OCI-LY1 (cell line): ENCODE measurements at regions not wholly inside any gene's neighbourhood (a gene's known extent, or its start where the extent isn't known, plus 50 kb on each side); places are given as distances from the start of the nearest gene placed in this dataset.

Experiments used
- H2AFZ ChIP-seq: fragments of 200-600 bp; sonication (generic), shearing (Covaris generic); 2 replicates; pipeline ENCODE4 v1.6.0; 2014; ENCODE audit warnings: antibody characterized with exemption, mild to moderate bottlenecking, low read length
- H3F3A ChIP-seq: fragments of 200-600 bp; sonication (generic), shearing (Covaris generic); 2 replicates; pipeline ENCODE4 v1.6.0; 2014; ENCODE audit warnings: mild to moderate bottlenecking, antibody characterized with exemption, low read length, moderate library complexity; ENCODE audit not compliant: insufficient read depth
- H3K27ac ChIP-seq: fragments of 200-600 bp; sonication (generic); 2 replicates; pipeline ENCODE4 v1.5.1; 2014; ENCODE audit warnings: low read length, mixed run types, mild to moderate bottlenecking, low read depth; ENCODE audit not compliant: poor library complexity, severe bottlenecking
- H3K27me3 ChIP-seq: fragments of 200-600 bp; sonication (generic); 2 replicates; pipeline ENCODE4 v1.6.0; 2014; ENCODE audit warnings: antibody characterized with exemption, mild to moderate bottlenecking, low read length, moderate library complexity; ENCODE audit not compliant: insufficient read depth
- H3K36me3 ChIP-seq: fragments of 200-600 bp; sonication (generic); 2 replicates; pipeline ENCODE4 v1.6.1; 2014; ENCODE audit warnings: mild to moderate bottlenecking, antibody characterized with exemption, low read length, moderate library complexity, mixed read lengths; ENCODE audit not compliant: insufficient read depth
- H3K4me1 ChIP-seq: fragments of 200-600 bp; sonication (generic); 2 replicates; pipeline ENCODE4 v1.5.1; 2014; ENCODE audit warnings: mild to moderate bottlenecking, low read length, moderate library complexity; ENCODE audit not compliant: insufficient read depth, severe bottlenecking
- H3K4me2 ChIP-seq: fragments of 200-600 bp; sonication (generic), shearing (Covaris generic); 2 replicates; pipeline ENCODE4 v1.6.1; 2014; ENCODE audit warnings: low read length
- H3K4me3 ChIP-seq: fragments of 200-600 bp; sonication (generic); 2 replicates; pipeline ENCODE4 v1.5.1; 2014; ENCODE audit warnings: low read length, low read depth, mild to moderate bottlenecking, mixed read lengths; ENCODE audit not compliant: poor library complexity, severe bottlenecking
- H3K79me2 ChIP-seq: fragments of 200-600 bp; shearing (Covaris generic); 2 replicates; pipeline ENCODE4 v1.6.1; 2016; ENCODE audit warnings: mixed run types, low read length, mixed read lengths; ENCODE audit not compliant: insufficient read depth
- H3K9ac ChIP-seq: fragments of 200-600 bp; sonication (generic), shearing (Covaris generic); 2 replicates; pipeline ENCODE4 v1.6.1; 2014; ENCODE audit warnings: mild to moderate bottlenecking, low read length, mixed read lengths
- H3K9me2 ChIP-seq: fragments of 200-600 bp; sonication (generic), shearing (Covaris generic); 2 replicates; pipeline ENCODE4 v1.6.1; 2014; ENCODE audit warnings: low read depth, mild to moderate bottlenecking, low read length, mixed read lengths
- H3K9me3 ChIP-seq: fragments of 200-600 bp; shearing (Covaris generic); 2 replicates; pipeline ENCODE4 v1.6.1; 2014; ENCODE audit warnings: low read length, mixed read lengths
- H4K20me1 ChIP-seq: fragments of 200-600 bp; sonication (generic), shearing (Covaris generic); 2 replicates; pipeline ENCODE4 v1.6.0; 2016; ENCODE audit warnings: mild to moderate bottlenecking, low read length; ENCODE audit not compliant: insufficient read depth
- EZH2 ChIP-seq: fragments of 200-600 bp; sonication (generic), shearing (Covaris generic); IDR thresholded peaks from 2 replicates; pipeline ENCODE4 v1.8.0; 2017; ENCODE audit warnings: borderline replicate concordance, mixed run types, mild to moderate bottlenecking, antibody characterized with exemption, low read length, moderate library complexity, mixed read lengths
- TF ChIP-seq, protein P1 (sequence below): fragments of 200-600 bp; sonication (generic), shearing (Covaris generic); IDR thresholded peaks from 2 replicates; pipeline ENCODE4 v1.5.1; 2017; ENCODE audit warnings: mild to moderate bottlenecking, antibody characterized with exemption, low read length, moderate library complexity, mixed read lengths

DNA sequence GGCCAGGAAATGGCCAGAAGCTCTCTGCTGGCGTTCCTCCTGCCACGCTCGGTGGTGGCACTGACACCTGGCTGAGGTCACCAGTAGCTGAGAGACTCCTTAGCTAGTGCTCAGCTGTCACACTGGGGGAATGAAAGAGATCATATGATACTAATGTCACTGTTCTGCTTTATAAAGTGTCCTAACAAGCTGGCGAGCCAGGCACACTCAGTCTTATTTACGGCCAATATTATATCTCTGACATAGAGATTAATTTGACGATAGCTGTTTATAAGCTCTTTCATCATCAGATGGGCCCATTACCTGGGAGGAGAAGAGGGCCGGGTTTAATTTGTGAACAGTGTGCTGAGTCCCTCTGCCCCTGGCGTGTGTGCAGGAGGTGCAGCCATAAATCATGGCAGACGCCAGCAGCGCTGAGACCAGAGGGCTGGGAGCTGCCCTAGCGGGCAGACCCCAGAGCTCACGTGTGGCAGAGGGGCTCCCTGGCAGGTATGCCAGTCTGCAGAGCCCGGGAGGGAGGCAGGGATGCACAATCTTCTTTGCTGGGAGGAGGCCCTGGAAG is 246.5 kb downstream of the HAUS1 start:
- Histone ChIP-seq H3K9me3 (no peaks in the 10 kb centered on the region), H3K9ac (no peak overlapping the region), H3K36me3 (no peaks in the 10 kb centered on the region), H3K4me3 (no peak overlapping the region), H3K79me2 (no peaks in the 10 kb centered on the region), H3K4me2 (no peak overlapping the region), H3K9me2 (no peaks in the 10 kb centered on the region), H3K4me1 (no peaks in the 10 kb centered on the region), H3K27ac (no peak overlapping the region), H3F3A (no peaks in the 10 kb centered on the region), H3K27me3 (no peaks in the 10 kb centered on the region), H2AFZ (no peak overlapping the region), H4K20me1 (no peaks in the 10 kb centered on the region)
- TF ChIP-seq EZH2: no peak
- TF ChIP-seq, protein P1, sequence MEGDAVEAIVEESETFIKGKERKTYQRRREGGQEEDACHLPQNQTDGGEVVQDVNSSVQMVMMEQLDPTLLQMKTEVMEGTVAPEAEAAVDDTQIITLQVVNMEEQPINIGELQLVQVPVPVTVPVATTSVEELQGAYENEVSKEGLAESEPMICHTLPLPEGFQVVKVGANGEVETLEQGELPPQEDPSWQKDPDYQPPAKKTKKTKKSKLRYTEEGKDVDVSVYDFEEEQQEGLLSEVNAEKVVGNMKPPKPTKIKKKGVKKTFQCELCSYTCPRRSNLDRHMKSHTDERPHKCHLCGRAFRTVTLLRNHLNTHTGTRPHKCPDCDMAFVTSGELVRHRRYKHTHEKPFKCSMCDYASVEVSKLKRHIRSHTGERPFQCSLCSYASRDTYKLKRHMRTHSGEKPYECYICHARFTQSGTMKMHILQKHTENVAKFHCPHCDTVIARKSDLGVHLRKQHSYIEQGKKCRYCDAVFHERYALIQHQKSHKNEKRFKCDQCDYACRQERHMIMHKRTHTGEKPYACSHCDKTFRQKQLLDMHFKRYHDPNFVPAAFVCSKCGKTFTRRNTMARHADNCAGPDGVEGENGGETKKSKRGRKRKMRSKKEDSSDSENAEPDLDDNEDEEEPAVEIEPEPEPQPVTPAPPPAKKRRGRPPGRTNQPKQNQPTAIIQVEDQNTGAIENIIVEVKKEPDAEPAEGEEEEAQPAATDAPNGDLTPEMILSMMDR: no peak

DNA sequence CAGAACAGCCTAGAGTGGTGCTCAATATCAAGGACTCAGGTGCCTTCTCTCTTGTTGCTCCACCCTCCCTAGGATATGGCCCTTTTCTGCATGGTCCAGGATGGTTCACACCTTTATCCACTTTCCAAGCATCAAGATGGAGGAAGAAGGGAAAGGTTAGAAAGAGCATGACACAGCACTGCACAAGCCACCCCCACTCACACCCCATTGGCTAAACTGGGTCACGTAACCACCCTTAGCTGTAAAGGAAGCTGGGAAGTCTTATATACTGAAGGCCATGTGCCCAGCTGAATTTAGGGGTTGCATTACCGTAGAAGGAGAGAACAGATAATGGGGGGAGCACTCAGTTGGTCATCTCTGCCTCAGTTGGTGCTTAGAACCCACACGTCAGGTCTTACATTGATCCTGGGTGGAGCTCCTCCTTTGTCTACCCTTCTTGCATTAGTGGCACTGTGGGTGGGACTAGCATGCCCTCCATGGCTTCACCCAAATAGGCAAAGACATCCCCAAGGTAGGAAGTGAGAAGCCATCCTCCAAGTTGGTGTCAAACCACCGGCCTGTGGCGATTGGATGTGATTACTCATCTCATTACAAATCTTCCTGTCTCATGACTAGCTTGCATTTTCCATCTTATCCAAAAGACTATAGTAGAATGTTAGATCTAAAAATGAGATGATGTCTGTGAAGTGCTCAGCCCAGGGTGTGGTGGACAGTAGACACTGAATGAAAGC is 248.5 kb downstream of the HAUS1 start:
- H3K4me1 ChIP-seq: no peaks in the 10 kb centered on the region
- H3K9ac ChIP-seq: no peak overlapping the region
- no peaks in the 10 kb centered on the region for H3K79me2 ChIP-seq
- H3K27ac ChIP-seq: no peak overlapping the region
- H3F3A ChIP-seq: no peaks in the 10 kb centered on the region
- H3K4me2 ChIP-seq: no peak overlapping the region
- H3K4me3 ChIP-seq: no peak overlapping the region
- H3K9me3 ChIP-seq: no peaks in the 10 kb centered on the region
- TF ChIP-seq, protein P1: no peak
- no peak overlapping the region for H2AFZ ChIP-seq
- no peaks in the 10 kb centered on the region for H3K9me2 ChIP-seq
- no peaks in the 10 kb centered on the region for H3K27me3 ChIP-seq
- no peaks in the 10 kb centered on the region for H3K36me3 ChIP-seq
- H4K20me1 ChIP-seq: no peaks in the 10 kb centered on the region

DNA sequence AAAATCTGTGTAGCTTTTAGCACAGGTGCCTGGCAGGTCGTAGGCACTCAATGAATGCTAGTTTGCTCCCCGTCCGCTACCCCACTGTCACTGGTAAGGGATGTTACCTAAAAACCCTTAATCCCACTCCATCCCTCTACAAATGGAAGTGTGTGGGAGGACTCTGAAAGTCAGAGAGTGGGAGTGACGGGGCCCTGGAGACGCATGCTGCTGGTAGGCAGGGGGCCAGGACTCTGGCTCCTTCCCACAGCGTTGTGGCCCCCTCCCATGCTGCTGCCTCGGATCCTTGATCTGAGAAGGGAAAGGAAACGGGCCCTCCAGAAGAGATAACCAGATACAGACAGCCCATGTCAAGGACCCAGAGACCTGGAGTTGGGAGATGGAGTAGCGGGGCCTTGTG is 249.3 kb downstream of the HAUS1 start:
- Histone ChIP-seq H3K9ac (no peak overlapping the region), H4K20me1 (no peaks in the 10 kb centered on the region), H3K4me2 (no peak overlapping the region), H3K79me2 (no peaks in the 10 kb centered on the region), H3K4me1 (no peaks in the 10 kb centered on the region), H2AFZ (no peak overlapping the region), H3K27ac (no peak overlapping the region), H3K9me3 (no peaks in the 10 kb centered on the region), H3K9me2 (no peaks in the 10 kb centered on the region), H3K4me3 (no peak overlapping the region), H3K27me3 (no peaks in the 10 kb centered on the region; the same call in 1 of the 2 replicates), H3F3A (no peaks in the 10 kb centered on the region), H3K36me3 (no peaks in the 10 kb centered on the region)
- TF ChIP-seq EZH2: no peak
- TF ChIP-seq, protein P1: no peak
